MM.1S (cell line): ENCODE measurements at regions not wholly inside any gene's neighbourhood (a gene's known extent, or its start where the extent isn't known, plus 50 kb on each side); places are given as distances from the start of the nearest gene placed in this dataset.

ENCODE experiments used
- DNase-seq: peaks from one replicate; pipeline ENCODE4 v3.0.0-alpha.2; 2015
- H2AFZ ChIP-seq: fragments of 300-600 bp; sonication (generic); 2 replicates; pipeline ENCODE4 v1.6.0; 2016; ENCODE audit warnings: antibody characterized with exemption, low read length
- H3F3A ChIP-seq: fragments of 300-600 bp; sonication (generic); 2 replicates; pipeline ENCODE4 v1.6.1; 2016; ENCODE audit warnings: mild to moderate bottlenecking, antibody characterized with exemption, low read length, moderate library complexity, mixed read lengths; ENCODE audit not compliant: insufficient read depth
- H3K27ac ChIP-seq: fragments of 300-600 bp; sonication (generic); 2 replicates; pipeline ENCODE4 v1.5.1; 2016; ENCODE audit warnings: mild to moderate bottlenecking, low read length
- H3K27me3 ChIP-seq: fragments of 300-600 bp; sonication (generic); replicated peaks from 2 replicates; pipeline ENCODE4 v1.6.0; 2016; ENCODE audit warnings: low read length; ENCODE audit not compliant: insufficient read depth
- H3K36me3 ChIP-seq: fragments of 300-600 bp; sonication (generic); replicated peaks from 2 replicates; pipeline ENCODE4 v1.6.1; 2016; ENCODE audit warnings: mild to moderate bottlenecking, low read length, mixed read lengths; ENCODE audit not compliant: insufficient read depth
- H3K4me1 ChIP-seq: fragments of 300-600 bp; sonication (generic); 2 replicates; pipeline ENCODE4 v1.6.1; 2016; ENCODE audit warnings: low read length, mixed read lengths
- H3K4me2 ChIP-seq: fragments of 300-600 bp; sonication (generic); 2 replicates; pipeline ENCODE4 v1.6.0; 2016; ENCODE audit warnings: low read depth, low read length
- H3K4me3 ChIP-seq: fragments of 300-600 bp; sonication (generic); 2 replicates; pipeline ENCODE4 v1.5.1; 2016; ENCODE audit warnings: low read length, mixed read lengths
- H3K79me2 ChIP-seq: fragments of 300-600 bp; sonication (generic); 2 replicates; pipeline ENCODE4 v1.6.1; 2016; ENCODE audit warnings: mixed run types, low read length, mixed read lengths
- H3K9ac ChIP-seq: fragments of 300-600 bp; sonication (generic); 2 replicates; pipeline ENCODE4 v1.6.1; 2016; ENCODE audit warnings: low read length, mixed read lengths
- H3K9me2 ChIP-seq: fragments of 300-600 bp; sonication (generic); replicated peaks from 2 replicates; pipeline ENCODE4 v1.6.1; 2016; ENCODE audit warnings: mild to moderate bottlenecking, low read length, mixed read lengths; ENCODE audit not compliant: insufficient read depth
- H3K9me3 ChIP-seq: fragments of 300-600 bp; sonication (generic); replicated peaks from 2 replicates; pipeline ENCODE4 v1.6.1; 2016; ENCODE audit warnings: mild to moderate bottlenecking, low read length, mixed read lengths; ENCODE audit not compliant: insufficient read depth
- H4K20me1 ChIP-seq: fragments of 300-600 bp; sonication (generic); 2 replicates; pipeline ENCODE4 v1.6.1; 2016; ENCODE audit warnings: mild to moderate bottlenecking, low read length, moderate library complexity, mixed read lengths; ENCODE audit not compliant: insufficient read depth
- EZH2 ChIP-seq: fragments of 300-600 bp; sonication (generic); optimal IDR thresholded peaks from 2 replicates; pipeline ENCODE3; 2017; ENCODE audit warnings: low read depth, mild to moderate bottlenecking, antibody characterized with exemption, low read length, mixed read lengths
- EZH2phosphoT487 ChIP-seq: fragments of 300-600 bp; sonication (generic); IDR thresholded peaks from 2 replicates; pipeline ENCODE4 v1.6.1; 2018; ENCODE audit warnings: antibody characterized with exemption, low read length
- TF ChIP-seq, protein P1 (sequence below): fragments of 300-600 bp; sonication (generic); IDR thresholded peaks from 2 replicates; pipeline ENCODE4 v1.5.1; 2016; ENCODE audit warnings: antibody characterized with exemption, low read length, mixed read lengths

DNA sequence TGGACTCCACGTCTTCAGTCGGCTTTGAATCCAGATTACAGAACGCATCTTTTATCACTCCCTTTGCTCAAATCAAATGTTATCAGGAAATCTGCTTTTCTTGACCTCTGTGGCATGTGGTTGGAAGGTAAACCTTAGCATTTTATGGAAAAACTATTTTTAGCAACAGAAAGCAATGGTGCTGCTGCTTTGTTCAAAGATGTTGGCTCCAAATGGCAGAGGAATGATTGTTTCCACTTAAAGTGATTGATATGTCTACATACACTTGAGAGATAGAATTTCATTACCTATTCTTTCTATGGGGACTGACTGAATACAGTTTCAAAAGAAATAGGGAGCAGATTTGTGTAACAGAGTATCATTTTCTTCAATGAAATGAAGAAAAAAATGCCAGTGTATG is 761.2 kb downstream of the NOVA1 start:
- H3K27me3 ChIP-seq, result no peaks in the 10 kb centered on the region
- no peaks in the 10 kb centered on the region for H4K20me1 ChIP-seq
- H3K27ac ChIP-seq, result no peak overlapping the region
- no peak overlapping the region for H3K9ac ChIP-seq
- H3K36me3 ChIP-seq, result no peaks in the 10 kb centered on the region
- DNase-seq, result no peak
- no peak overlapping the region for H2AFZ ChIP-seq
- no peaks in the 10 kb centered on the region for H3F3A ChIP-seq
- H3K79me2 ChIP-seq, result no peaks in the 10 kb centered on the region
- no peaks in the 10 kb centered on the region for H3K4me1 ChIP-seq
- H3K4me3 ChIP-seq, result no peak overlapping the region
- H3K9me3 ChIP-seq, result no peaks in the 10 kb centered on the region
- H3K9me2 ChIP-seq, result no peaks in the 10 kb centered on the region
- TF ChIP-seq EZH2, result no peak
- TF ChIP-seq EZH2phosphoT487, result no peak
- TF ChIP-seq, protein P1, sequence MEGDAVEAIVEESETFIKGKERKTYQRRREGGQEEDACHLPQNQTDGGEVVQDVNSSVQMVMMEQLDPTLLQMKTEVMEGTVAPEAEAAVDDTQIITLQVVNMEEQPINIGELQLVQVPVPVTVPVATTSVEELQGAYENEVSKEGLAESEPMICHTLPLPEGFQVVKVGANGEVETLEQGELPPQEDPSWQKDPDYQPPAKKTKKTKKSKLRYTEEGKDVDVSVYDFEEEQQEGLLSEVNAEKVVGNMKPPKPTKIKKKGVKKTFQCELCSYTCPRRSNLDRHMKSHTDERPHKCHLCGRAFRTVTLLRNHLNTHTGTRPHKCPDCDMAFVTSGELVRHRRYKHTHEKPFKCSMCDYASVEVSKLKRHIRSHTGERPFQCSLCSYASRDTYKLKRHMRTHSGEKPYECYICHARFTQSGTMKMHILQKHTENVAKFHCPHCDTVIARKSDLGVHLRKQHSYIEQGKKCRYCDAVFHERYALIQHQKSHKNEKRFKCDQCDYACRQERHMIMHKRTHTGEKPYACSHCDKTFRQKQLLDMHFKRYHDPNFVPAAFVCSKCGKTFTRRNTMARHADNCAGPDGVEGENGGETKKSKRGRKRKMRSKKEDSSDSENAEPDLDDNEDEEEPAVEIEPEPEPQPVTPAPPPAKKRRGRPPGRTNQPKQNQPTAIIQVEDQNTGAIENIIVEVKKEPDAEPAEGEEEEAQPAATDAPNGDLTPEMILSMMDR, result no peak
- no peak overlapping the region for H3K4me2 ChIP-seq

DNA sequence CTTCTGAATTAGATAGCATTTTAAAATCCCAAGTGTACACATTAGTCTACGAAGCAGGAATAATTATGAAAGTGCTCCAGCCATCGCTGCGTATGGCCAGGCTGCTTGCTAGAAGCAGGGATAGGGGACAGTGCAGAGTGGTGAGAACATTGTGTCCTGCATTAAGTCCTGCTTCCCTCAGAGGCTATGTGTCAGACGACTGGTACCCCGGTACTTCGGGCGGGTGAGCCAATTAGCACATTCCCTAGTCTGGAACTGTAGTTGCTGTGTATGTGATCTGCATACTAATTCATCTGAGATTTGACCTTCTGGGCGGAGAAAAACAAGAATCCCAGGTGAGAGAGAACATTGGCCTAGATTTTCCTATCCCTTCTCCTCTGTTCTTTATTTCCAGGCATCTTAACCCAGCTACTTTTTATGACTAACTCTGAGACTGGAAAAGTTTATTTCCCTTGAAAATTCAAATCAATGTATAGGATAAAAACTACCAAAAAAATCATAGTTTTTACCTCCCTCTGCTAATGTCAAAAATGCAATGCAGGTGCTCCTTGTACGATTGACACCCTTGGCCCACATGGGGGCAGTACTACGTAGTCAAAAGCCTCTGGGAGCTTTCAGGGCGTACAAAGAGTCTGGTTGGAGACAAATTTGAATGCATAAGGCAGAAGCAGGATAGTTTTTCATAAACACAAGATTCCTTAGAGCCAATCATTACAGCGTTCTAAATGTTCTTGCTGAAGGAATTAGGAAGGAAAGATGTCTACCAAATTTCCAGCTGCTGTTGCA is 764.3 kb downstream of the NOVA1 start:
- Histone ChIP-seq H2AFZ (no peak overlapping the region), H3K4me1 (no peaks in the 10 kb centered on the region), H3K4me2 (no peak overlapping the region), H3K36me3 (no peaks in the 10 kb centered on the region), H3K27ac (no peak overlapping the region), H3K79me2 (no peaks in the 10 kb centered on the region), H3F3A (no peaks in the 10 kb centered on the region), H3K9me2 (no peaks in the 10 kb centered on the region), H4K20me1 (no peaks in the 10 kb centered on the region), H3K9ac (no peak overlapping the region), H3K27me3 (no peaks in the 10 kb centered on the region), H3K4me3 (no peak overlapping the region), H3K9me3 (no peaks in the 10 kb centered on the region)
- TF ChIP-seq, protein P1, result peak; percentile 38
- no peak for TF ChIP-seq EZH2
- DNase-seq, result peak; percentile 21

GRCh38 chr14:25832585-25832984 is 765.2 kb downstream of the NOVA1 start:
- no peaks in the 10 kb centered on the region for H3K9me3 ChIP-seq
- H3K9ac ChIP-seq, result no peak overlapping the region
- no peak overlapping the region for H3K27ac ChIP-seq
- H3K36me3 ChIP-seq, result no peaks in the 10 kb centered on the region
- no peak for DNase-seq
- no peak overlapping the region for H3K4me2 ChIP-seq
- H3K9me2 ChIP-seq, result no peaks in the 10 kb centered on the region
- H4K20me1 ChIP-seq, result no peaks in the 10 kb centered on the region
- H3K4me3 ChIP-seq, result no peak overlapping the region
- no peak overlapping the region for H2AFZ ChIP-seq
- TF ChIP-seq EZH2phosphoT487, result no peak
- TF ChIP-seq, protein P1, result no peak
- no peaks in the 10 kb centered on the region for H3F3A ChIP-seq
- no peaks in the 10 kb centered on the region for H3K27me3 ChIP-seq
- H3K79me2 ChIP-seq, result no peaks in the 10 kb centered on the region
- no peaks in the 10 kb centered on the region for H3K4me1 ChIP-seq
